BJ (cell line): ENCODE measurements at regions not wholly inside any gene's neighbourhood (a gene's known extent, or its start where the extent isn't known, plus 50 kb on each side); places are given as distances from the start of the nearest gene placed in this dataset.
A peak's percentile ranks its signal among the peaks of the same experiment; 100 is the strongest.

ENCODE experiments used
- CTCF ChIA-PET: fragments of 350-600 bp; formaldehyde crosslinking; extraction: SDS; loops from one replicate; lab custom pipeline; 2021; ENCODE audit warnings: antibody characterized with exemption, inconsistent platforms; lab: Yijun Ruan, JAX
- POLR2A ChIA-PET: fragments of 300-600 bp; sonication (Branson Sonifier 250); formaldehyde crosslinking; extraction: SDS; loops from one replicate; lab custom pipeline; 2021; ENCODE audit warnings: antibody characterized with exemption; lab: Charles Lee
- DNase-seq: peaks from one replicate; pipeline ENCODE4 v3.0.0-alpha.2; 2011; ENCODE audit warnings: low read depth
- H3K27me3 ChIP-seq: 2 replicates; pipeline ENCODE4 v1.6.0; 2011; ENCODE audit warnings: low read length; ENCODE audit not compliant: control insufficient read depth, insufficient read depth
- H3K36me3 ChIP-seq: 2 replicates; pipeline ENCODE4 v1.5.1; 2011; ENCODE audit warnings: low read length; ENCODE audit not compliant: control insufficient read depth, insufficient read depth
- H3K4me3 ChIP-seq: 2 replicates; pipeline ENCODE4 v1.5.1; 2011; ENCODE audit warnings: low read depth, mild to moderate bottlenecking, control low read depth, low read length
- TF ChIP-seq, protein P1 (sequence below): IDR thresholded peaks from 2 replicates; pipeline ENCODE4 v1.5.1; 2011; ENCODE audit warnings: low read depth, mild to moderate bottlenecking, control low read depth, inconsistent platforms, low read length, moderate library complexity; ENCODE audit not compliant: insufficient read depth

DNA sequence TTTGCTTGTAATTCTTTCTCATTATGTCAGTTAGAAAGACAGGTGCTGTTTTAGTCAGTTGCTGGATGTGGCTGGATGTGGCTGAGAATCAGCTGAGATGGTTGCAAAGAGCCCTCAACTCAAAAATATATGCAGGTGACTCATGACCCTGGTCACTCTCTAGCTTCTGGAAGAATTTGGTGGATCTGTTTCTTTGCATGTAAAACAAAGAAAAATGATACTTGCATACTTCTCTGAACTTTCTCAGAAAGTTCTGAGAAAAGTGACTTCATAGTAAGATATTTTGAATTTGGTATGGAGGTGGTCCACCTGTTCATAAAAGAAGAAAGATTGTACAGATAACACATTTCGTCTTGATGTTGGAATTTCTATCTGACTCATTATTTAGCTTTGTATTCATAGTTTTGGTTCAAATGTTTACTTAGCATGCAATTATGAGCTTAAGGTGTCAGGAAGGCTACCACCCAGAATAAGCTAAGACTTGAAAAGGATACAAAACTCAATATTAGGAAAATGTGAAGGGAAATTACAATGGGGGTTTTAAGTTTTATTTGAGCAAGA lies 163.2 kb upstream of the OLIG3 start:
- no peaks in the 10 kb centered on the region for H3K36me3 ChIP-seq
- ChIA-PET POLR2A (no interaction called here), CTCF (interaction anchor here (1.3 kb wide), 1 partner anchor 11 kb away, joined by 4 read pairs; no protein-coding TSS in a partner anchor)
- H3K4me3 ChIP-seq = no peak overlapping the region
- DNase-seq = no peak
- H3K27me3 ChIP-seq = no peaks in the 10 kb centered on the region
- TF ChIP-seq, protein P1, sequence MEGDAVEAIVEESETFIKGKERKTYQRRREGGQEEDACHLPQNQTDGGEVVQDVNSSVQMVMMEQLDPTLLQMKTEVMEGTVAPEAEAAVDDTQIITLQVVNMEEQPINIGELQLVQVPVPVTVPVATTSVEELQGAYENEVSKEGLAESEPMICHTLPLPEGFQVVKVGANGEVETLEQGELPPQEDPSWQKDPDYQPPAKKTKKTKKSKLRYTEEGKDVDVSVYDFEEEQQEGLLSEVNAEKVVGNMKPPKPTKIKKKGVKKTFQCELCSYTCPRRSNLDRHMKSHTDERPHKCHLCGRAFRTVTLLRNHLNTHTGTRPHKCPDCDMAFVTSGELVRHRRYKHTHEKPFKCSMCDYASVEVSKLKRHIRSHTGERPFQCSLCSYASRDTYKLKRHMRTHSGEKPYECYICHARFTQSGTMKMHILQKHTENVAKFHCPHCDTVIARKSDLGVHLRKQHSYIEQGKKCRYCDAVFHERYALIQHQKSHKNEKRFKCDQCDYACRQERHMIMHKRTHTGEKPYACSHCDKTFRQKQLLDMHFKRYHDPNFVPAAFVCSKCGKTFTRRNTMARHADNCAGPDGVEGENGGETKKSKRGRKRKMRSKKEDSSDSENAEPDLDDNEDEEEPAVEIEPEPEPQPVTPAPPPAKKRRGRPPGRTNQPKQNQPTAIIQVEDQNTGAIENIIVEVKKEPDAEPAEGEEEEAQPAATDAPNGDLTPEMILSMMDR = no peak

GRCh38 chr6:137658287-137658686 lies 164.1 kb upstream of the OLIG3 start:
- Histone ChIP-seq H3K36me3 (no peaks in the 10 kb centered on the region), H3K27me3 (no peaks in the 10 kb centered on the region), H3K4me3 (no peak overlapping the region)
- CTCF ChIA-PET = interaction anchor here (0.6 to 0.8 kb wide), 3 partner anchors 17 to 281 kb away, joined by 3 read pairs; no protein-coding TSS in a partner anchor
- TF ChIP-seq, protein P1 = no peak
- no peak for DNase-seq
- POLR2A ChIA-PET = no interaction called here

DNA sequence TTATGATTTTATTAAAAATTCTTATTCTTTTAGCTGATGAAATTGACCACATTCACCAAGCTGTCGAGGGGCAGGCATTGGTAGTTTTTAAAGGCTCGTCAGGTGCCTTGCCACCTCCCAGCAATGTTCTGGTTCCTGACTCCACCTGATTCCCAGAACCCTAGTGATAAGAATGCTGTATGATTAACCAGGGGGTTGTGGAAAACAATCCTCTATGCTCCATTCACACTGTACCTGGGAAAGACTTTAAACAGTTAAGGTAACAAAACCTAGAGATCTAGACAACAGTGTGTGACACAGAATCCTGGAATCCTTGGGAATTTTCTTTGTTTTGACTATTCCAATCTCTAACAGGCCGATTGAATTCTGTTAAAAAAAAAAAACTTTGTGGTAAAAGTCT lies 165.7 kb upstream of the OLIG3 start:
- H3K4me3 ChIP-seq = no peak overlapping the region
- H3K27me3 ChIP-seq = no peaks in the 10 kb centered on the region
- TF ChIP-seq, protein P1 = no peak
- POLR2A ChIA-PET = no interaction called here
- CTCF ChIA-PET = no interaction called here
- H3K36me3 ChIP-seq = no peaks in the 10 kb centered on the region
- no peak for DNase-seq

- TF ChIP-seq, protein P1 = no peak
- H3K4me3 ChIP-seq = no peak overlapping the region
- DNase-seq = no peak
- H3K27me3 ChIP-seq = no peaks in the 10 kb centered on the region
- ChIA-PET CTCF (interaction anchor here (1.0 to 1.5 kb wide), 2 partner anchors 37 to 347 kb away, joined by 3 to 6 read pairs; no protein-coding TSS in a partner anchor), POLR2A (no interaction called here)
- H3K36me3 ChIP-seq = no peaks in the 10 kb centered on the region
Observed at GRCh38 chr6:137660296-137660731, 166.1 kb upstream of the OLIG3 start.

- ChIA-PET CTCF (interaction anchor here (0.6 to 1.6 kb wide), 10 partner anchors 9 to 754 kb away, joined by 3 to 8 read pairs (median 4); no protein-coding TSS in a partner anchor), POLR2A (no interaction called here)
Observed at GRCh38 chr6:137661601-137662000, 167.4 kb upstream of the OLIG3 start.

More at GRCh38 chr6:137661601-137662000, 167.4 kb upstream of the OLIG3 start:
- H3K36me3 ChIP-seq = no peaks in the 10 kb centered on the region
- DNase-seq = no peak
- H3K27me3 ChIP-seq = no peaks in the 10 kb centered on the region
- TF ChIP-seq, protein P1 = peak; percentile 58
- no peak overlapping the region for H3K4me3 ChIP-seq
